ENCODE measurements at regions not wholly inside any gene's neighbourhood (a gene's known extent, or its start where the extent isn't known, plus 50 kb on each side); places are given as distances from the start of the nearest gene placed in this dataset.

- TF ChIP-seq EZH2 (IDR thresholded peaks at IDR 0.05; ENCODE audit: low read length): no peak
- TF ChIP-seq CTCF (optimal IDR thresholded peaks at IDR 0.05 in 1 of 3, IDR thresholded peaks at IDR 0.05 in 1 of 3, conservative IDR thresholded peaks at IDR 0.05 in 1 of 3; ENCODE audit: extremely low read depth in 1 of 3, insufficient read depth in 2 of 3, low read length in 3 of 3): no peak
These were observed 202.9 kb upstream of the NT5C1B start for GRCh38 chr2:18792226-18792629.

Data from keratinocyte (primary cell).